ENCODE measurements at regions not wholly inside any gene's neighbourhood (a gene's known extent, or its start where the extent isn't known, plus 50 kb on each side); places are given as distances from the start of the nearest gene placed in this dataset.

GRCh38 chr21:35933466-35933865 is 126.9 kb downstream of the SETD4 start:
- peak; percentile 38 for DNase-seq (ENCODE audit: low spot score)

- peak; percentile 59 for DNase-seq (ENCODE audit: low spot score)
These were observed 128.0 kb downstream of the SETD4 start for GRCh38 chr21:35932232-35932911.

- DNase-seq (ENCODE audit: low spot score), result no peak
These were observed 130.4 kb downstream of the SETD4 start for GRCh38 chr21:35929901-35930300.

- no peak for DNase-seq (ENCODE audit: low spot score)
These were observed 133.1 kb downstream of the SETD4 start for GRCh38 chr21:35927262-35927661.

GRCh38 chr21:35926003-35926740 is 134.2 kb downstream of the SETD4 start:
- no peak for DNase-seq (ENCODE audit: low spot score)

- DNase-seq (ENCODE audit: low spot score), result no peak
These were observed 134.8 kb downstream of the SETD4 start for GRCh38 chr21:35925497-35925896.

DNA sequence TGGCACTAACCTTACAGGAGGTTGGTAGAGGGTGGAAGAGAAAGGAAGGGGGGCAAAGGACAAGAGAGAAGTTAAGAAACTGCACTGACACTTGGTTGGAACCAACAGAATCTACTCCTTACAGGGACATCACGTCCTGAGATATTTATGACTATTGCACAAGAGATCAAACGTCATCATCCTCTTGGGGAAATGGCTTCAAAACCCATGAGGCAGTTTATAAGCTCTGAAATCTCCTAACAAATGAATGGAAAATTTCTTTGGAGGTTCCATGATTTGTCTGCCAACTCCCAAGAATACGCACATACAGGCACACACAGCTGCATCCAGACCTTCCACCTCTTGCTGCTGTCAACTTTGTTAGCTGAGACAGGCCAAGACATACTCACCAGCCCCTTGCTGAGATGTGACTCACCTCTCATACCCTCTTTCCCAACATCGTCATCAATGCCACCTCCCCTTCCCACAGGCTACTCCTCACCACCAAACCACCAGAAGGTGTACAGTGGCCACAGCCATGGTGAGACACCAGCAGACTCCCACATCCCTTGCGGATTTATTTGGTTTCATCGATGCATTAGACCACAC is 135.5 kb downstream of the SETD4 start:
- DNase-seq (ENCODE audit: low spot score), result no peak

- no peak for DNase-seq (ENCODE audit: low spot score)
These were observed 136.4 kb downstream of the SETD4 start for GRCh38 chr21:35923971-35924370.

DNA sequence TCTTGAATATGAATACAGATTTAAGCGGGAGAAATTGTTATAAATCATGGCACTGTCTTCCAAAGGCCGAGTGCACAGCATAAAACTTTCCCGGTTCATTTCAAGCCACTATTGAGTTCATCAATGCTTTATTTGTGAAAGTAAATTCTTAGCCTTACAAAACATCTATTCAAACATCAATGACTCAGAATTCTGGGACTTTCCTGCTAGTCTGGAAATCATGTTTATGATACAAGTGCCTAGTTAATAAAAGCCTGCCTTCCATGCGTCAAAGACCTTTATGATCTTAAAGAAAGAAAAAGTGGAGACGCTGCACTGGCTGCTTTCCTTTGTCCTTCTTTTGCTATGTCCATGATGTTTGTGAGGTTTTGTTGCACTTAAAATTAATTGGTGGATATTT is 137.7 kb downstream of the SETD4 start:
- DNase-seq (ENCODE audit: low spot score), result no peak

GRCh38 chr21:35921471-35921870 is 138.9 kb downstream of the SETD4 start:
- DNase-seq (ENCODE audit: low spot score), result no peak

GRCh38 chr21:35920436-35920835 is 139.9 kb downstream of the SETD4 start:
- no peak for DNase-seq (ENCODE audit: low spot score)

GRCh38 chr21:35915030-35915429 is 145.3 kb downstream of the SETD4 start:
- DNase-seq (ENCODE audit: low spot score), result no peak

DNA sequence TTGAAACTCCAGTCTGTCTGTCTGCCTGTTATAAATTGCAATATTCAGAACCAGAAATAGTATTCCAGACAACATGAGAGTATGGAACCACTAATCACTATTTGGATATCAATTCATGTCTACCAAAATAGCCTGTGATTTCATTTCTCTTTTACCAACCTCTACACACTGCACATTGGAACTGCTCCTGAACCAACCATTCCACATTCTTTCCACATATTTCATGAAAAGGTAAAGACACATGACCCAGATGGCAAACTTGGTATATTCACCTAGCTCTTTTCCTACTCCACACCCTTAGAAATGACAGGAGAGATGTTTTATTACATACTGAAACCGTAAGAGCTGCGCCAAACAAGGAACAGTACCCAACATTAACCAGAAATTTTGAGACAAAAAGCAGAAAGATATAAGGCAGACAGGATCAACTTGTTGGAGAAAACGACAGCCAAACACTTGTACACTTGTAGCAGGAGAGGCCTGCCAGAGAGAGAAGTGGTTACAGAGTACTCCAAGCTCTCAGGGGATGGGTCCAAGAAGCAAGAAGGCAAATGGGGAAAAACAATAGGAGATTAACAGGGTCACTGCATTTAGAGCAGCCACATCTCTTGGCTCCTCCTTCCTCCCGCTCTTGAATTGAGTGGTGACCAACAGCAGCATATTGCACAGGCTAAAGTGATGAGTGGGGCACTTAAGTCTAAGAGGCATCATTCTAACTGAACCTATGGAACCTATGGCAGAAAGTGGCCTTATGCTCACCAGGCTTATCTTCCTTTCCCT is 148.7 kb downstream of the SETD4 start:
- no peak for DNase-seq (ENCODE audit: low spot score)

- DNase-seq (ENCODE audit: low spot score), result no peak
These were observed 150.7 kb downstream of the SETD4 start for GRCh38 chr21:35909456-35910223.

DNA sequence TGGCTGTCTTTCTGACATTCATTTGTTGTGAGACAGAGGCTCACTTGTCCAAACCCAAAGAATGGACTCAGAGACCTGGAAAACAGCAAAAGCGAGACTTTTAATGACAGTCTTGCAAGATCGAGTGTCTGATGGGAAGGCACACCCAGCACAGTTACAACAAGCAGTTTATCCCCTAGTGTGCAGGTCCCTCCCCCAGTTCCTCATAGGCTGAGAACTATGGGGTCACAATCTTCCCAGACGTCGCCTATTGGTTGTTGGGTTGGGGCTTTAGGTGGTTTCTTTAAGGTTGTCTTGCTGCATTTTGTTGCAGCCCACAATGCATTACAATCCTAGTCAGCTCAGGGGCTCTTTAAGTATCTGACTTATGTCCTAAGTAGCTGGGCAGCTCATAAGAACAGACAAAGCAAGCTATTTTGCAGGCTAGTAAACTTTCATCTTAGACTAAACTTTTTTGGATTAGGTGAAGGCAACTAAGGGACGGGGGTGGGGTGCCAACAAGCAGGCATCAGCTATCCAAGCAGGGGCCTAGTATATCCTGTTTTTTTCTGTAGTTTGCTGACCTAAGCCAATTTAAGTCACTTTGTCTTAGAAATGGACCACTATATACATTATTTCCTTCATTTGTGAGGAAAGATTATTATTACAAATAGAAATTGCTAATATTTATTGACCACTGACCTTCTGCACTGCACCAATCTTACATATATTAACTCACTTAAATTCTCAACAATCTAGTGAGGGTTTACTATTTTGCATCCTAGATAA is 151.8 kb downstream of the SETD4 start:
- no peak for DNase-seq (ENCODE audit: low spot score)

GRCh38 chr21:35906586-35906985 is 153.7 kb downstream of the SETD4 start:
- DNase-seq (ENCODE audit: low spot score), result no peak

DNA sequence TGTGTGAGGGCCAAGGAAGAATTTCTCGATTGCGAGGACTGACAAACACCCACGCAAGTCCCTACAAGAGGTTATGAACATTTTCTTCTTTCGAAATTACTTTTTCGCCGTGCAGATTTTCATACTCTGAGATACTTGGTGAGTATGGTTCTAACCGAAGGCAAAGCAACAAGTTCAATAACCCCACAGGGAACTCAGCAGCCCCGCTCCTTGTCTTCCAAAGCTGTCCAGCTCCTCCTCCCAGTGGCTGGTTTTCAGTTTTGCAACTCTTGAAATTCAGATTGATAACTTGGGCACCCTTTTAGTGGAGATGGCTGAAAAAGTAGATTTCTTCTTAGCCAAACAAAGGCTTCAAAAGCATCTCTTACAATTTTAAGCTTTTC is 154.4 kb downstream of the SETD4 start:
- no peak for DNase-seq (ENCODE audit: low spot score)

GRCh38 chr21:35905096-35905962 is 155.0 kb downstream of the SETD4 start:
- no peak for DNase-seq (ENCODE audit: low spot score)

DNA sequence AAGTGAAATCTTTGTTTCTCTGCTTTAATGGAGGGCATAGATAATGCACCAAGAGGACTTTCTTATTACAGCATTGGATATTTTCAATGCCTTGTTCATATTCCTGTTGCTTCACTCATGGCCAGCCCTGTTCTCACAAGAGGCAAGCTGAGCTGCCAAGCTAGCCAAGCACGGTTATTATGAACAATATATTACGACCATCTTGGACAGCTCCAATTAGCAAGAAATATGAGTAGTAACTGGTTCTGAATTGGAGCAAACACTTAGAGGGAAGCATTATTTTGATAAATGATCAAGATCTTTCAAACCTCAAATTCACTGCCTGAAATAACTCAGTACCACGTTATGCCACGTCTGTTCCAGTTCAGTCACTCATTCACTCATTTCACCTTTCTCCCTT is 159.8 kb downstream of the SETD4 start:
- DNase-seq (ENCODE audit: low spot score), result no peak

DNA sequence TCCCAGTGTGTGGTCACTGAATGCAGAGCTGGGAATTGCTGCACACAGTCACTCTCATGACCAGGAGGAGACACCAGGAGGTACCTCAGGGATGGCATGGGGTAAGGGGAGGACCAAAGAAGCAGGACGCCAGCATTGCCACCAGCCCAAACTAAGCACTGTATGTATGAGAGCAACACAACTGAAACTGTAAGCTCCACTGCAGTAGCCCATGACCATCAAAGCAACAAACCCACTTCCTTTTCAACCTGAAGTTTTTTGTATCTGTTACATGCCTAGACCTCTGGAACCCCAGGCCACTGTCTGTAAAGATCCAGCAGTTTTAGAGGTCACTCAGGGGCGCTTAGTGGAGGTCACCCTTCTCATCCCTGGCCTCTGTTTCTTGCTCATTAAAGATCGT is 164.3 kb downstream of the SETD4 start:
- DNase-seq (ENCODE audit: low spot score), result no peak
